Stimulated activated CD4-positive, alpha-beta T cell treated with anti-CD3 and anti-CD28 coated beads, Interleukin-12 subunit alpha, Interleukin-12 subunit beta, amount 100 ng/mL, for 24 hours (primary cell): ENCODE measurements at regions not wholly inside any gene's neighbourhood (a gene's known extent, or its start where the extent isn't known, plus 50 kb on each side); places are given as distances from the start of the nearest gene placed in this dataset.
"Not testable (repeated sequence)": the region's sequence is repeated elsewhere in the genome, so short reads cannot be mapped to it uniquely, and the experiment has no call there.

Experiments
- DNase-seq, 2 experiments: peaks; one replicate each; pipeline ENCODE4 v3.0.0-alpha.2; 2020; ENCODE audit warnings: low read depth in 2 of 2

GRCh38 chr19:5290336-5291262 is 50.0 kb downstream of the PTPRS start:
- DNase-seq: no peak

- DNase-seq: no peak
Measured at GRCh38 chr19:5289060-5289990, 51.3 kb downstream of the PTPRS start.

- no peak for DNase-seq
Measured at GRCh38 chr19:5288347-5288739, 52.3 kb downstream of the PTPRS start.

GRCh38 chr19:5287066-5287465 is 53.5 kb downstream of the PTPRS start:
- DNase-seq: no peak

GRCh38 chr19:5286465-5287029 is 54.1 kb downstream of the PTPRS start:
- DNase-seq: no peak

- DNase-seq: no peak
Measured at GRCh38 chr19:5285955-5286354, 54.7 kb downstream of the PTPRS start.

GRCh38 chr19:5285311-5285710 is 55.3 kb downstream of the PTPRS start:
- no peak for DNase-seq

GRCh38 chr19:5282901-5283300 is 57.7 kb downstream of the PTPRS start:
- DNase-seq: no peak

GRCh38 chr19:5281588-5281987 is 59.0 kb downstream of the PTPRS start:
- DNase-seq: no peak

- DNase-seq: not testable (repeated sequence)
Measured at GRCh38 chr19:5275668-5276067, 64.9 kb downstream of the PTPRS start.

GRCh38 chr19:5273782-5274181 is 66.8 kb downstream of the PTPRS start:
- no peak for DNase-seq

GRCh38 chr19:5271145-5271544 is 69.5 kb downstream of the PTPRS start:
- no peak for DNase-seq

- no peak for DNase-seq
Measured at GRCh38 chr19:5269926-5270325, 70.7 kb downstream of the PTPRS start.

GRCh38 chr19:5269279-5269678 is 71.3 kb downstream of the PTPRS start:
- no peak for DNase-seq

- DNase-seq: no peak
Measured at GRCh38 chr19:5268801-5269200, 71.8 kb downstream of the PTPRS start.

GRCh38 chr19:5265260-5265659 is 75.4 kb downstream of the PTPRS start:
- DNase-seq: no peak

- no peak for DNase-seq
Measured at GRCh38 chr19:5264453-5264852, 76.2 kb downstream of the PTPRS start.

- no peak for DNase-seq
Measured at GRCh38 chr19:5263615-5264014, 77.0 kb downstream of the PTPRS start.

- no peak for DNase-seq
Measured at GRCh38 chr19:5262721-5263120, 77.9 kb downstream of the PTPRS start.

GRCh38 chr19:5261156-5261890 is 79.3 kb downstream of the PTPRS start:
- DNase-seq: no peak

- no peak for DNase-seq
Measured at GRCh38 chr19:5260381-5260967, 80.1 kb downstream of the PTPRS start.
